PC-3 (cell line): ENCODE measurements at regions not wholly inside any gene's neighbourhood (a gene's known extent, or its start where the extent isn't known, plus 50 kb on each side); places are given as distances from the start of the nearest gene placed in this dataset.

Experiments
- ATAC-seq: fragments of 200-7000 bp; cut with Tn5 transposase; 2 replicates; pipeline ENCODE4 v1.9.1; 2020; ENCODE audit warnings: mild to moderate bottlenecking, moderate library complexity
- BruUV-seq: library from RNA; stranded (reverse); fragments of 400-500 nt; replicated peaks from 2 replicates; lab custom pipeline; 2021; lab: Mats Ljungman, UMichigan
- CTCF ChIA-PET: fragments of 300-600 bp; sonication (Branson Sonifier 250); formaldehyde crosslinking; loops from one replicate; lab custom pipeline; 2022; ENCODE audit warnings: antibody characterized with exemption; lab: Charles Lee
- POLR2A ChIA-PET: fragments of 300-600 bp; sonication (Branson Sonifier 250); formaldehyde crosslinking; loops from one replicate; lab custom pipeline; 2022; ENCODE audit warnings: antibody characterized with exemption; ENCODE audit not compliant: unreplicated experiment; lab: Charles Lee
- DNase-seq: peaks from one replicate; pipeline ENCODE4 v3.0.0-alpha.2; 2015
- H2AFZ ChIP-seq: fragments of 300-600 bp; sonication (generic); 2 replicates; pipeline ENCODE4 v1.6.0; 2016; ENCODE audit warnings: antibody characterized with exemption, low read length
- H3F3A ChIP-seq: fragments of 300-600 bp; sonication (generic); one replicate; pipeline ENCODE4 v1.6.0; 2017; ENCODE audit warnings: antibody characterized with exemption, low read length, control low read depth, mild to moderate bottlenecking; ENCODE audit not compliant: unreplicated experiment
- H3K27ac ChIP-seq: fragments of 300-600 bp; sonication (generic); 2 replicates; pipeline ENCODE4 v1.5.1; 2016; ENCODE audit warnings: mild to moderate bottlenecking, low read length
- H3K27me3 ChIP-seq: fragments of 300-600 bp; sonication (generic); 2 replicates; pipeline ENCODE4 v1.6.1; 2016; ENCODE audit warnings: low read length, mixed read lengths
- H3K36me3 ChIP-seq: fragments of 300-600 bp; sonication (generic); 2 replicates; pipeline ENCODE4 v1.6.1; 2016; ENCODE audit warnings: low read depth, mixed run types, low read length, mixed read lengths
- H3K4me1 ChIP-seq: fragments of 300-600 bp; sonication (generic); 2 replicates; pipeline ENCODE4 v1.5.1; 2016; ENCODE audit warnings: low read length; ENCODE audit not compliant: insufficient read depth
- H3K4me2 ChIP-seq: fragments of 300-600 bp; sonication (generic); 2 replicates; pipeline ENCODE4 v1.6.0; 2016; ENCODE audit warnings: low read length
- H3K4me3 ChIP-seq: fragments of 300-600 bp; sonication (generic); 2 replicates; pipeline ENCODE4 v1.5.1; 2016; ENCODE audit warnings: mild to moderate bottlenecking, low read length, mixed read lengths
- H3K79me2 ChIP-seq: fragments of 300-600 bp; sonication (generic); 2 replicates; pipeline ENCODE4 v1.6.1; 2017; ENCODE audit warnings: low read length, mixed read lengths
- H3K9ac ChIP-seq: fragments of 300-600 bp; sonication (generic); 2 replicates; pipeline ENCODE4 v1.6.0; 2016; ENCODE audit warnings: mild to moderate bottlenecking, low read length
- H3K9me2 ChIP-seq: fragments of 300-600 bp; sonication (generic); replicated peaks from 2 replicates; pipeline ENCODE4 v1.6.1; 2016; ENCODE audit warnings: mixed run types, low read length, mixed read lengths
- H3K9me3 ChIP-seq: fragments of 300-600 bp; sonication (generic); 2 replicates; pipeline ENCODE4 v1.6.1; 2016; ENCODE audit warnings: low read length, mixed read lengths
- H4K20me1 ChIP-seq: fragments of 300-600 bp; sonication (generic); 2 replicates; pipeline ENCODE4 v1.6.1; 2016; ENCODE audit warnings: low read length, mixed read lengths
- CTCF ChIP-seq: fragments of 300-600 bp; sonication (generic); conservative IDR thresholded peaks from 2 replicates; pipeline ENCODE4 v1.5.1; 2017; ENCODE audit warnings: antibody characterized with exemption, low read depth, mild to moderate bottlenecking, low read length
- EZH2 ChIP-seq: fragments of 300-600 bp; sonication (generic); IDR thresholded peaks from one replicate; pipeline ENCODE4 v1.6.1; 2017; ENCODE audit warnings: antibody characterized with exemption, mild to moderate bottlenecking, low read length; ENCODE audit not compliant: unreplicated experiment
- EZH2phosphoT487 ChIP-seq: fragments of 300-600 bp; sonication (generic); IDR thresholded peaks from 2 replicates; pipeline ENCODE4 v1.6.1; 2018; ENCODE audit warnings: mild to moderate bottlenecking, antibody characterized with exemption, low read length, borderline replicate concordance
- intact Hi-C: fragments of 100-400 bp; cut with micrococcal nuclease; formaldehyde crosslinking; loops from 2 replicates; pipeline ENCODE4 v1.9.0; 2023

GRCh38 chrX:8005678-8006347, 78.6 kb upstream of the PNPLA4 start:
- Histone ChIP-seq H4K20me1 (no peaks in the 10 kb centered on the region), H3K36me3 (no peaks in the 10 kb centered on the region), H3K4me1 (peaks cover 18% of the 10 kb centered on the region), H3K9ac (no peak overlapping the region), H3K9me2 (no peaks in the 10 kb centered on the region), H3K27me3 (no peaks in the 10 kb centered on the region), H3K4me3 (no peak overlapping the region), H3K4me2 (no peak overlapping the region), H3K9me3 (no peaks in the 10 kb centered on the region), H3K27ac (no peak overlapping the region; the same call in 1 of the 2 replicates), H2AFZ (no peak overlapping the region), H3K79me2 (no peaks in the 10 kb centered on the region), H3F3A (no peaks in the 10 kb centered on the region)
- TF ChIP-seq EZH2 (no peak), EZH2phosphoT487 (no peak), CTCF (no peak)
- CTCF ChIA-PET: no interaction called here
- POLR2A ChIA-PET: no interaction called here
- intact Hi-C loops: no loop called here
- TSS peak; percentile 28 for BruUV-seq
- ATAC-seq (peak; percentile 64), DNase-seq (peak; percentile 30)

GRCh38 chrX:8003147-8003883, 76.1 kb upstream of the PNPLA4 start:
- H3K79me2 ChIP-seq: no peaks in the 10 kb centered on the region
- POLR2A ChIA-PET: no interaction called here
- no peaks in the 10 kb centered on the region for H3F3A ChIP-seq
- H3K27me3 ChIP-seq: no peaks in the 10 kb centered on the region
- H3K4me3 ChIP-seq: no peak overlapping the region
- no peaks in the 10 kb centered on the region for H3K36me3 ChIP-seq
- no peak overlapping the region for H2AFZ ChIP-seq
- H3K4me2 ChIP-seq: no peak overlapping the region
- no peak overlapping the region for H3K9ac ChIP-seq
- BruUV-seq: no TSS peak
- intact Hi-C loops: no loop called here
- H3K9me3 ChIP-seq: no peaks in the 10 kb centered on the region
- no peaks in the 10 kb centered on the region for H3K9me2 ChIP-seq
- CTCF ChIA-PET: no interaction called here
- DNase-seq (no peak), ATAC-seq (no peak)
- peaks cover 14% of the 10 kb centered on the region for H3K4me1 ChIP-seq
- TF ChIP-seq EZH2 (no peak), EZH2phosphoT487 (no peak), CTCF (no peak)
- no peaks in the 10 kb centered on the region for H4K20me1 ChIP-seq
- H3K27ac ChIP-seq: no peak overlapping the region
